Neural progenitor cell (in vitro differentiated cells): ENCODE measurements at regions not wholly inside any gene's neighbourhood (a gene's known extent, or its start where the extent isn't known, plus 50 kb on each side); places are given as distances from the start of the nearest gene placed in this dataset.

Experiments
- DNase-seq: peaks from one replicate; pipeline ENCODE4 v3.0.0-alpha.2; 2016; ENCODE audit warnings: low spot score
- H2AFZ ChIP-seq: fragments of 200-600 bp; sonication (generic); replicated peaks from 2 replicates; pipeline ENCODE4 v1.6.1; 2016; ENCODE audit warnings: antibody characterized with exemption
- H3F3A ChIP-seq: fragments of 200-600 bp; sonication (generic); 2 replicates; pipeline ENCODE4 v1.6.1; 2016; ENCODE audit warnings: antibody characterized with exemption, low read depth
- H3K27ac ChIP-seq: fragments of 200-600 bp; sonication (generic); 2 replicates; pipeline ENCODE4 v1.5.1; 2016; ENCODE audit warnings: mild to moderate bottlenecking
- H3K27me3 ChIP-seq: fragments of 200-600 bp; sonication (generic); 2 replicates; pipeline ENCODE4 v1.6.1; 2016; ENCODE audit warnings: mild to moderate bottlenecking, moderate library complexity
- H3K36me3 ChIP-seq: fragments of 200-600 bp; sonication (generic); 2 replicates; pipeline ENCODE4 v1.5.1; 2016
- H3K4me1 ChIP-seq: fragments of 200-600 bp; sonication (generic); 2 replicates; pipeline ENCODE4 v1.6.1; 2016; ENCODE audit warnings: mixed run types
- H3K4me2 ChIP-seq: fragments of 200-600 bp; sonication (generic); 2 replicates; pipeline ENCODE4 v1.6.1; 2016
- H3K4me3 ChIP-seq: fragments of 200-600 bp; sonication (generic); 2 replicates; pipeline ENCODE4 v1.5.1; 2016
- H3K79me2 ChIP-seq: fragments of 200-600 bp; sonication (generic); 2 replicates; pipeline ENCODE4 v1.6.1; 2016; ENCODE audit warnings: low read depth
- H3K9ac ChIP-seq: fragments of 200-600 bp; sonication (generic); 2 replicates; pipeline ENCODE4 v1.6.1; 2016
- H3K9me3 ChIP-seq: fragments of 200-600 bp; sonication (generic); 2 replicates; pipeline ENCODE4 v1.5.1; 2016; ENCODE audit warnings: low read depth
- H4K20me1 ChIP-seq: fragments of 200-600 bp; sonication (generic); 2 replicates; pipeline ENCODE4 v1.6.1; 2016; ENCODE audit warnings: low read depth
- H3K27ac Mint-ChIP-seq: 3 replicates; pipeline ENCODE4 v1.8.0; 2021; ENCODE audit warnings: mixed read lengths
- H3K27me3 Mint-ChIP-seq: 2 replicates; pipeline ENCODE4 v1.8.0; 2022; ENCODE audit warnings: low read depth, mild to moderate bottlenecking, inconsistent platforms, moderate library complexity, mixed read lengths; ENCODE audit not compliant: insufficient read depth
- H3K36me3 Mint-ChIP-seq: 3 replicates; pipeline ENCODE4 v1.8.0; 2021; ENCODE audit warnings: mixed read lengths
- H3K4me1 Mint-ChIP-seq: 3 replicates; pipeline ENCODE4 v1.8.0; 2021; ENCODE audit warnings: mixed read lengths
- H3K4me3 Mint-ChIP-seq: 3 replicates; pipeline ENCODE4 v1.8.0; 2021; ENCODE audit warnings: mild to moderate bottlenecking, moderate library complexity, mixed read lengths
- H3K9me3 Mint-ChIP-seq: 3 replicates; pipeline ENCODE4 v1.8.0; 2020; ENCODE audit warnings: mixed read lengths
- CTCF ChIP-seq: fragments of 200-600 bp; sonication (generic); IDR thresholded peaks from 2 replicates; pipeline ENCODE4 v1.5.1; 2017; ENCODE audit warnings: antibody characterized with exemption, mild to moderate bottlenecking
- EZH2 ChIP-seq: fragments of 200-600 bp; sonication (generic); IDR thresholded peaks from 2 replicates; pipeline ENCODE4 v1.6.1; 2017; ENCODE audit warnings: antibody characterized with exemption, mild to moderate bottlenecking, moderate library complexity
- EZH2phosphoT487 ChIP-seq: fragments of 200-600 bp; sonication (generic); IDR thresholded peaks from 2 replicates; pipeline ENCODE4 v1.6.1; 2017; ENCODE audit warnings: antibody characterized with exemption

GRCh38 chr1:869499-870244 is 54.1 kb upstream of the SAMD11 start:
- Histone ChIP-seq H3F3A (no peaks in the 10 kb centered on the region), H3K4me3 (no peak overlapping the region), H3K27ac (no peak overlapping the region), H3K4me1 (no peaks in the 10 kb centered on the region), H2AFZ (no peak overlapping the region), H3K9me3 (no peaks in the 10 kb centered on the region), H3K36me3 (no peaks in the 10 kb centered on the region), H4K20me1 (no peaks in the 10 kb centered on the region), H3K9ac (no peak overlapping the region), H3K27me3 (peaks cover 81% of the 10 kb centered on the region), H3K79me2 (no peaks in the 10 kb centered on the region), H3K4me2 (no peak overlapping the region)
- H3K27me3 Mint-ChIP-seq = peaks cover 32% of the 10 kb centered on the region
- peaks cover 9% of the 10 kb centered on the region for H3K4me1 Mint-ChIP-seq
- H3K36me3 Mint-ChIP-seq = no peaks in the 10 kb centered on the region
- peak; percentile 84 for DNase-seq
- H3K27ac Mint-ChIP-seq = no peak overlapping the region
- TF ChIP-seq EZH2 (peak; percentile 68), CTCF (peak; percentile 86), EZH2phosphoT487 (peak; percentile 65)
- H3K9me3 Mint-ChIP-seq = peaks cover 4% of the 10 kb centered on the region
- H3K4me3 Mint-ChIP-seq = peak overlapping the region; percentile 38
